PC-3 (cell line): ENCODE measurements at regions not wholly inside any gene's neighbourhood (a gene's known extent, or its start where the extent isn't known, plus 50 kb on each side); places are given as distances from the start of the nearest gene placed in this dataset.

Source experiments
- ATAC-seq: fragments of 200-7000 bp; cut with Tn5 transposase; 2 replicates; pipeline ENCODE4 v1.9.1; 2020; ENCODE audit warnings: mild to moderate bottlenecking, moderate library complexity
- BruUV-seq: library from RNA; stranded (reverse); fragments of 400-500 nt; replicated peaks from 2 replicates; lab custom pipeline; 2021; lab: Mats Ljungman, UMichigan
- CTCF ChIA-PET: fragments of 300-600 bp; sonication (Branson Sonifier 250); formaldehyde crosslinking; loops from one replicate; lab custom pipeline; 2022; ENCODE audit warnings: antibody characterized with exemption; lab: Charles Lee
- POLR2A ChIA-PET: fragments of 300-600 bp; sonication (Branson Sonifier 250); formaldehyde crosslinking; loops from one replicate; lab custom pipeline; 2022; ENCODE audit warnings: antibody characterized with exemption; ENCODE audit not compliant: unreplicated experiment; lab: Charles Lee
- DNase-seq: peaks from one replicate; pipeline ENCODE4 v3.0.0-alpha.2; 2015
- H2AFZ ChIP-seq: fragments of 300-600 bp; sonication (generic); 2 replicates; pipeline ENCODE4 v1.6.0; 2016; ENCODE audit warnings: antibody characterized with exemption, low read length
- H3F3A ChIP-seq: fragments of 300-600 bp; sonication (generic); one replicate; pipeline ENCODE4 v1.6.0; 2017; ENCODE audit warnings: antibody characterized with exemption, low read length, control low read depth, mild to moderate bottlenecking; ENCODE audit not compliant: unreplicated experiment
- H3K27ac ChIP-seq: fragments of 300-600 bp; sonication (generic); 2 replicates; pipeline ENCODE4 v1.5.1; 2016; ENCODE audit warnings: mild to moderate bottlenecking, low read length
- H3K27me3 ChIP-seq: fragments of 300-600 bp; sonication (generic); 2 replicates; pipeline ENCODE4 v1.6.1; 2016; ENCODE audit warnings: low read length, mixed read lengths
- H3K36me3 ChIP-seq: fragments of 300-600 bp; sonication (generic); 2 replicates; pipeline ENCODE4 v1.6.1; 2016; ENCODE audit warnings: low read depth, mixed run types, low read length, mixed read lengths
- H3K4me1 ChIP-seq: fragments of 300-600 bp; sonication (generic); 2 replicates; pipeline ENCODE4 v1.5.1; 2016; ENCODE audit warnings: low read length; ENCODE audit not compliant: insufficient read depth
- H3K4me2 ChIP-seq: fragments of 300-600 bp; sonication (generic); 2 replicates; pipeline ENCODE4 v1.6.0; 2016; ENCODE audit warnings: low read length
- H3K4me3 ChIP-seq: fragments of 300-600 bp; sonication (generic); 2 replicates; pipeline ENCODE4 v1.5.1; 2016; ENCODE audit warnings: mild to moderate bottlenecking, low read length, mixed read lengths
- H3K79me2 ChIP-seq: fragments of 300-600 bp; sonication (generic); 2 replicates; pipeline ENCODE4 v1.6.1; 2017; ENCODE audit warnings: low read length, mixed read lengths
- H3K9ac ChIP-seq: fragments of 300-600 bp; sonication (generic); 2 replicates; pipeline ENCODE4 v1.6.0; 2016; ENCODE audit warnings: mild to moderate bottlenecking, low read length
- H3K9me2 ChIP-seq: fragments of 300-600 bp; sonication (generic); replicated peaks from 2 replicates; pipeline ENCODE4 v1.6.1; 2016; ENCODE audit warnings: mixed run types, low read length, mixed read lengths
- H3K9me3 ChIP-seq: fragments of 300-600 bp; sonication (generic); 2 replicates; pipeline ENCODE4 v1.6.1; 2016; ENCODE audit warnings: low read length, mixed read lengths
- H4K20me1 ChIP-seq: fragments of 300-600 bp; sonication (generic); 2 replicates; pipeline ENCODE4 v1.6.1; 2016; ENCODE audit warnings: low read length, mixed read lengths
- CTCF ChIP-seq: fragments of 300-600 bp; sonication (generic); conservative IDR thresholded peaks from 2 replicates; pipeline ENCODE4 v1.5.1; 2017; ENCODE audit warnings: antibody characterized with exemption, low read depth, mild to moderate bottlenecking, low read length
- EZH2 ChIP-seq: fragments of 300-600 bp; sonication (generic); IDR thresholded peaks from one replicate; pipeline ENCODE4 v1.6.1; 2017; ENCODE audit warnings: antibody characterized with exemption, mild to moderate bottlenecking, low read length; ENCODE audit not compliant: unreplicated experiment
- EZH2phosphoT487 ChIP-seq: fragments of 300-600 bp; sonication (generic); IDR thresholded peaks from 2 replicates; pipeline ENCODE4 v1.6.1; 2018; ENCODE audit warnings: mild to moderate bottlenecking, antibody characterized with exemption, low read length, borderline replicate concordance
- intact Hi-C: fragments of 100-400 bp; cut with micrococcal nuclease; formaldehyde crosslinking; loops from 2 replicates; pipeline ENCODE4 v1.9.0; 2023

GRCh38 chr16:86965331-86965730, 351.9 kb downstream of the C16orf95 start:
- no peaks in the 10 kb centered on the region for H3K9me3 ChIP-seq
- H3F3A ChIP-seq = no peaks in the 10 kb centered on the region
- H3K36me3 ChIP-seq = no peaks in the 10 kb centered on the region
- H3K27ac ChIP-seq = no peak overlapping the region
- no peaks in the 10 kb centered on the region for H4K20me1 ChIP-seq
- no TSS peak for BruUV-seq
- H3K9ac ChIP-seq = no peak overlapping the region
- peaks cover 20% of the 10 kb centered on the region for H3K27me3 ChIP-seq
- no peaks in the 10 kb centered on the region for H3K4me1 ChIP-seq
- H3K9me2 ChIP-seq = no peaks in the 10 kb centered on the region
- intact Hi-C loops = no loop called here
- no peak overlapping the region for H3K4me3 ChIP-seq
- no peak for TF ChIP-seq CTCF
- TF ChIP-seq EZH2phosphoT487 = no peak
- no peak for TF ChIP-seq EZH2
- H2AFZ ChIP-seq = no peak overlapping the region
- H3K4me2 ChIP-seq = no peak overlapping the region
- ChIA-PET CTCF (no interaction called here), POLR2A (no interaction called here)
- ATAC-seq (no peak), DNase-seq (no peak)
- no peaks in the 10 kb centered on the region for H3K79me2 ChIP-seq

DNA sequence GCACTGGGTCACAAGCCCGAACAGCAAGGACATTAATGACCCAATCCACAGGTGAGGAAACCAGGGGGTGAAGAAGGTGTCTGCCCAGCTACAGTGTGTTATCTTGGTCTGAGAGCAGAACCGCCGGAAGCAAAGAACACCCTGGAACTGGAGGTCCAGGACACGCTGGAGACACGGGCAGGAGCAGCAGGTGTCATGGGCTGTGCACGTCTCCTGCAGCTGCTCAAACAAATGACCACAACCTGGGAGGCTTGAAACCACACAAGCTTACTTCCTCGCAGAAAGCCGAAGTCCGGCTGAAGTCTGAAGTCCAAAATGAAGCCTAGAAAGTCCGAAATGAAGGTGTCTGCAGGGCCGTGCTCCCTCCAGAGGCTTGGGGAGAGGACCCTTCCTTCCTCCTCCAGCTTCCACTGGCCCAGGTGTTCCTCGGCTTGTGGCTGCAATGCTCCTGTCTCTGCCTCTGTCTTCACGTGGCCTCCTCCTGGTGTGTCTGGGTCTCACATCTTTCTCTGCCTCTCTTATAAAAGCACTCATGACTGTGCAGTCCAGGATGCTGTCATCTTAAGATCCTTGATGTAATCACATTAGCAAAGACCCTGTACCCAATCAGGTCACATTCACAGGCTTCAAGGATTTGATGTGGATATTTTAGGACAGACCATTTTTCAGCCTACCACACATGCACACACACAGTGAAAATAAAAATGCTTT, 351.2 kb downstream of the C16orf95 start:
- POLR2A ChIA-PET = no interaction called here
- Histone ChIP-seq H3K36me3 (no peaks in the 10 kb centered on the region), H2AFZ (no peak overlapping the region), H3K4me3 (no peak overlapping the region), H3K27me3 (peaks cover 13% of the 10 kb centered on the region; the same call in 1 of the 2 replicates), H3K9me3 (no peaks in the 10 kb centered on the region), H3K9ac (no peak overlapping the region), H3K79me2 (no peaks in the 10 kb centered on the region), H3K27ac (no peak overlapping the region), H3F3A (no peaks in the 10 kb centered on the region), H3K9me2 (no peaks in the 10 kb centered on the region), H4K20me1 (no peaks in the 10 kb centered on the region), H3K4me1 (no peaks in the 10 kb centered on the region), H3K4me2 (no peak overlapping the region)
- CTCF ChIA-PET = no interaction called here
- BruUV-seq = no TSS peak
- DNase-seq (no peak), ATAC-seq (no peak)
- intact Hi-C loops = no loop called here
- no peak for TF ChIP-seq EZH2phosphoT487
- no peak for TF ChIP-seq CTCF
- TF ChIP-seq EZH2 = no peak

DNA sequence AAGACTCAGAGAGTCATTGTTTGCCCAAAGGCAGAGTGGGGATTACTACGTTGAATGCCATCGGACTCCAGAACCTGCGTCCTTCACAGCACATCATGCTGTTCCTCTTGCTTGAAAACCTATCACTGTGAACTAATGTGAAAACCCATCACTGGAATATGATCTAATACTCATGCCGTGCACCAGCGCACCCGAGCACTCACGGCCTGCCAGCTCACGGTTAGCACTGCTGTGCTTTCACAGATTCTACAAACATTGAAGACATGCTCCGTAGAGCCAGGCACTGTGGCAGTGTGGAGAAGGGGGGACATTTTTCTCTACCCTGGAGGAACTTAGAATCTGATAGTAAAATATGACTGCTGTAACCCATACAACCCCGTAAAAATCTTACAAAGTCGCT, 350.4 kb downstream of the C16orf95 start:
- TF ChIP-seq EZH2phosphoT487 (no peak), CTCF (no peak), EZH2 (no peak)
- no peak overlapping the region for H3K27ac ChIP-seq
- H3F3A ChIP-seq = no peaks in the 10 kb centered on the region
- ATAC-seq (no peak), DNase-seq (no peak)
- H3K9ac ChIP-seq = no peak overlapping the region
- H3K9me2 ChIP-seq = no peaks in the 10 kb centered on the region
- H3K36me3 ChIP-seq = no peaks in the 10 kb centered on the region
- no peak overlapping the region for H3K4me3 ChIP-seq
- H3K4me1 ChIP-seq = no peaks in the 10 kb centered on the region
- H3K9me3 ChIP-seq = no peaks in the 10 kb centered on the region
- no peak overlapping the region for H3K4me2 ChIP-seq
- intact Hi-C loops = no loop called here
- peaks cover 5% of the 10 kb centered on the region; the same call in 1 of the 2 replicates for H3K27me3 ChIP-seq
- no TSS peak for BruUV-seq
- ChIA-PET CTCF (no interaction called here), POLR2A (no interaction called here)
- H4K20me1 ChIP-seq = no peaks in the 10 kb centered on the region
- H3K79me2 ChIP-seq = no peaks in the 10 kb centered on the region
- H2AFZ ChIP-seq = no peak overlapping the region
